CD8-positive, alpha-beta memory T cell (primary cell): ENCODE measurements at regions not wholly inside any gene's neighbourhood (a gene's known extent, or its start where the extent isn't known, plus 50 kb on each side); places are given as distances from the start of the nearest gene placed in this dataset.

Experiments used
- CTCF ChIA-PET: fragments of 350-600 bp; sonication (Branson Sonifier 250); formaldehyde crosslinking; loops from one replicate; lab custom pipeline; 2021; ENCODE audit warnings: antibody characterized with exemption; lab: Charles Lee
- POLR2A ChIA-PET: fragments of 350-600 bp; sonication (Branson Sonifier 250); formaldehyde crosslinking; loops from one replicate; lab custom pipeline; 2021; ENCODE audit warnings: antibody characterized with exemption; lab: Charles Lee
- DNase-seq, 5 donors: peaks; one replicate each; pipeline versions ENCODE4 v3.0.0 to v3.0.0-alpha.2; 2020 to 2022; ENCODE audit warnings: mixed read lengths in 1 of 5
- H3K27ac ChIP-seq: one replicate; pipeline ENCODE4 v1.7.0; 2013; ENCODE audit warnings: low read depth, mild to moderate bottlenecking, low read length, moderate library complexity
- H3K27me3 ChIP-seq: 2 replicates; pipeline ENCODE4 v1.7.0; 2013; ENCODE audit warnings: low read length, mild to moderate bottlenecking; ENCODE audit not compliant: insufficient read depth, poor library complexity, severe bottlenecking
- H3K36me3 ChIP-seq: 2 replicates; pipeline ENCODE4 v1.7.0; 2013; ENCODE audit warnings: mild to moderate bottlenecking, low read length, moderate library complexity; ENCODE audit not compliant: insufficient read depth
- H3K4me1 ChIP-seq: 2 replicates; pipeline ENCODE4 v1.7.0; 2013; ENCODE audit warnings: mild to moderate bottlenecking, low read length, moderate library complexity; ENCODE audit not compliant: insufficient read depth
- H3K4me3 ChIP-seq: 2 replicates; pipeline ENCODE4 v1.7.0; 2013; ENCODE audit warnings: mild to moderate bottlenecking, low read length
- H3K9me3 ChIP-seq: 2 replicates; pipeline ENCODE4 v1.7.0; 2013; ENCODE audit warnings: mild to moderate bottlenecking, low read length
- H3K27ac Mint-ChIP-seq, 8 donors: one replicate each; pipeline ENCODE4 v1.8.0; 2020 to 2021; ENCODE audit warnings: mixed read lengths in 8 of 8, mild to moderate bottlenecking in 6 of 8, inconsistent platforms in 3 of 8, moderate library complexity in 3 of 8
- H3K27me3 Mint-ChIP-seq, 2 donors: one replicate each; pipeline ENCODE4 v1.8.0; 2020 to 2021; ENCODE audit warnings: mixed read lengths in 2 of 2, mild to moderate bottlenecking in 1 of 2, moderate library complexity in 1 of 2
- H3K36me3 Mint-ChIP-seq, 3 donors: one replicate each; pipeline ENCODE4 v1.8.0; 2020 to 2021; ENCODE audit warnings: mixed read lengths in 3 of 3, inconsistent platforms in 1 of 3, mild to moderate bottlenecking in 1 of 3
- H3K4me1 Mint-ChIP-seq, 3 donors: one replicate each; pipeline ENCODE4 v1.8.0; 2020 to 2021; ENCODE audit warnings: mixed read lengths in 3 of 3, inconsistent platforms in 1 of 3, mild to moderate bottlenecking in 1 of 3
- H3K4me3 Mint-ChIP-seq, 7 donors: one replicate each; pipeline ENCODE4 v1.8.0; 2020 to 2021; ENCODE audit warnings: mixed read lengths in 7 of 7, mild to moderate bottlenecking in 6 of 7, moderate library complexity in 4 of 7, inconsistent platforms in 2 of 7
- H3K9me3 Mint-ChIP-seq, 5 donors: one replicate each; pipeline ENCODE4 v1.8.0; 2020 to 2022; ENCODE audit warnings: mixed read lengths in 5 of 5, mild to moderate bottlenecking in 3 of 5, moderate library complexity in 2 of 5, inconsistent platforms in 1 of 5

DNA sequence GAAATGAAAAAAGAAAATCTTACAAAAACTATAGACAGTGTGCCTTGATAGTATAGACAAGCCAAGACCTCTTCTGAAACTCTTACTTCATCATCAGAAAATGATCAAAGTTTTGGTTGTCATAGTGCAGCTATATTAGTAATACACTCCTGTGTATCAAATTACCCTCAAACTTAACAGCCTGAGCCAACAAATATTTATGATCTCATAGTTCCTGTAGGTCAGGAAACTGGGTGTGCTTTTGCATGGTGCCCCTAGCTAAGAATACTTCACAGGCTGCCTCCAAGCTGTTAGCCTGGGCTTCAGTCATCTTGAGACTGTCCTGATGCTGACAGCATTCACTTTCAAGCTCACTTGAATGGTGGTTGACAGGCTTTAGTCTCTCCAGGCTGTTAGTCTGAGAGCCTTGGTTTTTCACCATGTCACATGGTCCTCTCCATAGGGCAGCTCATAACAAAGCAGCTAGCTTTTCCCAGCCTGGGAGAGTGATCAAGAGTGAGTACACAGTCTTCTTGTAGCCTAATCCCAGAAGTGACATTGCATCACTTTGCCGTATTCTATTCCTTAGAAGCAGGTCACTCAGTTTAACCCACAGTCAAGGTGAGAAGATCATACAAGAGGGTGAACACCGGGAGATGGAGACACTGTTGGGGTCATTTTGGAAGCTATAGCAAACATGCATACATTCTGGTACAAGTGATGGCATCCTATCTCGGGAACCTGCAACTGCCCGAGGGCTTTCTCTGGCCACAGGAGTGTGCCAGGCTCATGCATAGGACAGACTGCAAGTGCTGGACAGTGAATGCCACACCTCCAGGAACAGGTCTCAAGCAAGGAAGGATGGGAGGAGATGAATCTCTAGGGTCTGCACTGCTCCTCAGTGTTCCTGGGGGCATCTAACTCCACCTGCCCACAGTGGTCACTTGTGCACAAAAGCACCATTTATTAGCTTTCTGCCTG is 173.4 kb upstream of the CADPS start:
- H3K36me3 ChIP-seq = no peaks in the 10 kb centered on the region
- H3K27me3 ChIP-seq = no peaks in the 10 kb centered on the region
- Mint-ChIP-seq H3K4me1 (no peaks in the 10 kb centered on the region), H3K9me3 (peaks cover 5 to 11% (median 9%) of the 10 kb centered on the region in 5 donors), H3K4me3 (no peak overlapping the region), H3K36me3 (no peaks in the 10 kb centered on the region), H3K27ac (no peak overlapping the region), H3K27me3 (no peaks in the 10 kb centered on the region)
- ChIA-PET CTCF (no interaction called here), POLR2A (no interaction called here)
- H3K9me3 ChIP-seq = no peaks in the 10 kb centered on the region
- no peak for DNase-seq
- H3K27ac ChIP-seq = no peak overlapping the region
- H3K4me1 ChIP-seq = no peaks in the 10 kb centered on the region
- no peak overlapping the region for H3K4me3 ChIP-seq

DNA sequence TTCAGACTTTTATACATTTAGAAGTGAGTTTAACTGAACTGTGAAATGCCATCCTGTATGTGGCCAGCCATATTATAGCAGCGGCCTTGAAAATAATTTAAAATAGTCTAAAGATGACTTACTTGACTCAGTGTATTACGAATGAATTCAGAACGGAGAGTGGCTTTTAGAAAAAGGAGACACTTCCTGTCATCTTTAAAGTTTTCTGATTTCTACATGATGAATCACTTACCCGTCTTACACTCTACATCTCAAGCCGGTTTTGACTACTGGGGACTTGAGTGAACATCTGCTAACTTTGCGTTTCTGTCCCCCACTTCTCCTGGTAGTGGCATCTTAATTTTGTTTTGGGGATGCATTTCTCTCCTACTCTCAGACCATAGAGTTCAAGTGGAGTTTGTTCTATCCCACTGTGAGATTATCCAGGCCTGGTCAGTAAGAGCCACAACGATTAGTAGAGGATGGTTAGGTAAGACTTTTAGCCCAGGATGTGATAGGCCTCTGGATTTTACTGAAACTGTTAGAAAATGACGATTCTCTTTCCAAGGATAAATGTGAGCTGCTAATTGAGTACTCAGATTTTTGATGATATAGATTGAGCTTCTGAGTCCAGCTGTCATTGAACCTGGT is 175.4 kb upstream of the CADPS start:
- H3K27ac Mint-ChIP-seq = no peak overlapping the region
- no peak for DNase-seq
- H3K27ac ChIP-seq = no peak overlapping the region
- no peaks in the 10 kb centered on the region for H3K36me3 Mint-ChIP-seq
- CTCF ChIA-PET = no interaction called here
- no peak overlapping the region for H3K4me3 Mint-ChIP-seq
- no peaks in the 10 kb centered on the region for H3K4me1 ChIP-seq
- H3K9me3 Mint-ChIP-seq = peaks cover 2 to 8% (median 3%) of the 10 kb centered on the region in 5 donors
- no peaks in the 10 kb centered on the region for H3K9me3 ChIP-seq
- H3K27me3 ChIP-seq = no peaks in the 10 kb centered on the region
- H3K27me3 Mint-ChIP-seq = no peaks in the 10 kb centered on the region
- no peaks in the 10 kb centered on the region for H3K36me3 ChIP-seq
- no peak overlapping the region for H3K4me3 ChIP-seq
- POLR2A ChIA-PET = no interaction called here
- H3K4me1 Mint-ChIP-seq = no peaks in the 10 kb centered on the region

DNA sequence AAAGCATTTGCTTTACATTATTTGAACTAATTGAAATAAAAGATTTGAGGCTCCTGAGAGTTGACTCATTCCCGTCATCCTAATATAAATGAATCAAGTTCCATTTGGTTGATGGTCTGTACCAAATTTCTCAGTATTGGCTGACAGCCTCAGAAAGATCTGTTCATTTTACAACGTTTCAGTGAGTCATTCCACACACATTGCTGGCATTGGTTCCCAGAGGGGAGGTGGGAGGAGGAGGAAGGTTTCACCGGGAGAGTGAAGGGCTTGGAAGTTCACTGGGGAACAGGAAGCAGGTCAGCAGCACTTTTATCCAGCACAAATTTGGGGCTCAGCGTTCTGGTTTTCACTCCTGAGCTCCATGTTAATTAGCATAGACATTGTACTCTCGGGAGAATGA is 176.7 kb upstream of the CADPS start:
- Histone ChIP-seq H3K27ac (no peak overlapping the region), H3K4me1 (no peaks in the 10 kb centered on the region), H3K27me3 (no peaks in the 10 kb centered on the region), H3K9me3 (no peaks in the 10 kb centered on the region), H3K4me3 (no peak overlapping the region), H3K36me3 (no peaks in the 10 kb centered on the region)
- Mint-ChIP-seq H3K4me1 (no peaks in the 10 kb centered on the region), H3K27ac (no peak overlapping the region), H3K9me3 (peaks cover 2 to 11% (median 3%) of the 10 kb centered on the region in 5 donors), H3K4me3 (no peak overlapping the region), H3K27me3 (no peaks in the 10 kb centered on the region), H3K36me3 (no peaks in the 10 kb centered on the region)
- POLR2A ChIA-PET = no interaction called here
- DNase-seq = no peak
- CTCF ChIA-PET = no interaction called here

DNA sequence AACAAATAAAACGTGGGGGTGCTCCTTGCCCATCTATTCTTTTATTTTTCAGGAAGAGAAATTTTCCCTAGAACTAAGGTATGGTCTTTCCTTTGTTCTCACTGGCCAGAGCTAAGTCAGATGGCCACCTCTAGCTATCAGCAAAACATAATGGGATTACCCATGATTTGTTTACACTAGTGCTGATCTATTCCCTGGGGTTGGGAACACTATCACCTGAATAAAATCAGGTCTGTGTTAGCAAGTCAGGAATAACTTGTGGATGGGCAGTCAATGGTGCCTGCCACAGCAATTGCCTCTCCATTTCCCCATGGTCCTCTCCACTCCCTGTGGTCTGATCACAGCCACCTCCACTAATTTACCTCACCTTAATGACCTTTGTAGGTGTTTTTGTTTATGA is 181.7 kb upstream of the CADPS start:
- no peaks in the 10 kb centered on the region for H3K9me3 ChIP-seq
- no peaks in the 10 kb centered on the region for H3K4me1 Mint-ChIP-seq
- no peak overlapping the region for H3K4me3 Mint-ChIP-seq
- H3K9me3 Mint-ChIP-seq = peaks cover 2 to 14% (median 5%) of the 10 kb centered on the region in 5 donors
- no peak overlapping the region for H3K27ac ChIP-seq
- H3K36me3 Mint-ChIP-seq = no peaks in the 10 kb centered on the region
- DNase-seq = no peak
- no peaks in the 10 kb centered on the region for H3K36me3 ChIP-seq
- no peak overlapping the region for H3K4me3 ChIP-seq
- no peaks in the 10 kb centered on the region for H3K27me3 Mint-ChIP-seq
- H3K27ac Mint-ChIP-seq = no peak overlapping the region
- CTCF ChIA-PET = no interaction called here
- H3K4me1 ChIP-seq = no peaks in the 10 kb centered on the region
- no peaks in the 10 kb centered on the region for H3K27me3 ChIP-seq
- POLR2A ChIA-PET = no interaction called here

DNA sequence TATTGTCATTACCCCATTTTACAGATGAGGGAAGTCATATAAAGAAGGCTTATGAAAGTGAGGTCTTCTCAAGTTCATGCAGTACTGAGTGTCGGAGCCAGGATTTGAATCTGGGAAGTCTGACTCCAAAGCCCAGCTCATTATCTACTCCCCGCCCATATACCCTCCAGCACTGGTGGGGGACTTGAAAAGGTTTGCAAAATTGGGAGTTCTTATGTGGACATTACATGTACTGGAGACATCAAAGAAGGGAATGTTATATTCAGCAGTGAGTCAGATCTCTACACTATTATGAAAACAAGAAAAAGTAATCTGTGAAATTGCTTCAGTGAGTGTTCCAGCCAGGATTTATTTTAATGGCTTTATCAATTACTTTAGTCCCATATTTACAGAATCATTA is 185.2 kb upstream of the CADPS start:
- peaks cover 2 to 17% (median 4%) of the 10 kb centered on the region in 5 donors for H3K9me3 Mint-ChIP-seq
- Histone ChIP-seq H3K4me1 (no peaks in the 10 kb centered on the region), H3K9me3 (no peaks in the 10 kb centered on the region), H3K36me3 (no peaks in the 10 kb centered on the region), H3K4me3 (no peak overlapping the region), H3K27me3 (no peaks in the 10 kb centered on the region), H3K27ac (no peak overlapping the region)
- CTCF ChIA-PET = no interaction called here
- DNase-seq = no peak
- no peak overlapping the region for H3K4me3 Mint-ChIP-seq
- no peaks in the 10 kb centered on the region for H3K27me3 Mint-ChIP-seq
- no peaks in the 10 kb centered on the region for H3K36me3 Mint-ChIP-seq
- POLR2A ChIA-PET = no interaction called here
- no peaks in the 10 kb centered on the region for H3K4me1 Mint-ChIP-seq
- no peak overlapping the region for H3K27ac Mint-ChIP-seq

DNA sequence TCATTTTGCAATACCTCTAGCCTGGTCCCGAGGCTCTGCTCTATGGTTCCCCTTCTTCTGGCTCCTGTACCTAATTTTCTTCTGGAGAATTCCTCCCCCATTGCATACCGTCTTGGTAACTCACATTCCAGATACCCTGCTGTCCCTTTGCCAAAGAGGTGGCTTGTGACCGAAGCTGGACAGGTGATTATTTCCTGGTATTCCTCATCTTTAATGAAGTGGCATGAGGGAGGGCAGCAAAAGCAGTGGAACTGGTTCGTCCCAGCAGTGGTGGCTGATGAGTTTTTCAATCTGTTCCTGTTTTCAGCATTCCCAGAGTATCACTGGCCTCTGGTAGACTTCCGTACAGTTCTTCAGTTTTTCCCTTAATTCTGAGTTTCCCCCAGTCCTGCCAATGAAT is 186.2 kb upstream of the CADPS start:
- CTCF ChIA-PET = no interaction called here

DNA sequence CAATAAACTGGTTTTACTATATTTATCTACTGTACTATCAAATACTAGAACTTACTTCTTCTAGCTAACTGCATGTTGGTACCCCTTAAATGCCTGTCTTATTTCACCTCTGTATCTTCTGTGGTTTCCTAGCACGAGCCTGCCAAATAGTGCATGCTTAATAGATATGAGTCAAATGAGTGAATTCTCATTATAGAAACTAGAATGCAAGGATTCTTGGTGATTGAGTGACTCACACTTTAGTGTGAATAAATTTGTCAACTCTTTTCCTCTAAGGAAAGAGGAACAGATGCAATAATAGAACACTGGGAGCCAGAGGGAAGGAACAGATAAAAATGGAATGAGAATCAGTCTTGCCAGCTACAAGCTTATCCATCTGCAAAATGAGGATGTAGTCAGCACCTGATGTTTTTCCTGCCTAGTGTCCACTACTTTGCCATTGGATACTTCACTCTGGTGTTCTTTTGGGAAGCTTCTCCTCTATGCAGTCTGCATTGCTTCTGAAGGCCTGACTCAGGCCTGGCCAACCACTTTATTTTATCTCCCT is 189.1 kb upstream of the CADPS start:
- no peak for DNase-seq
- no peaks in the 10 kb centered on the region for H3K4me1 ChIP-seq
- ChIA-PET POLR2A (no interaction called here), CTCF (no interaction called here)
- no peaks in the 10 kb centered on the region for H3K27me3 Mint-ChIP-seq
- H3K27ac ChIP-seq = no peak overlapping the region
- peaks cover 3 to 11% (median 9%) of the 10 kb centered on the region in 5 donors for H3K9me3 Mint-ChIP-seq
- H3K27ac Mint-ChIP-seq = no peak overlapping the region
- no peaks in the 10 kb centered on the region for H3K36me3 Mint-ChIP-seq
- no peak overlapping the region for H3K4me3 ChIP-seq
- H3K36me3 ChIP-seq = no peaks in the 10 kb centered on the region
- no peak overlapping the region for H3K4me3 Mint-ChIP-seq
- H3K4me1 Mint-ChIP-seq = no peaks in the 10 kb centered on the region
- no peaks in the 10 kb centered on the region for H3K27me3 ChIP-seq
- H3K9me3 ChIP-seq = no peaks in the 10 kb centered on the region

More for the DNA sequence above, 186.2 kb upstream of the CADPS start:
- POLR2A ChIA-PET = no interaction called here
- H3K4me1 ChIP-seq = no peaks in the 10 kb centered on the region
- no peaks in the 10 kb centered on the region for H3K4me1 Mint-ChIP-seq
- H3K4me3 ChIP-seq = no peak overlapping the region
- H3K36me3 ChIP-seq = no peaks in the 10 kb centered on the region
- DNase-seq = no peak
- H3K9me3 ChIP-seq = no peaks in the 10 kb centered on the region
- H3K4me3 Mint-ChIP-seq = no peak overlapping the region
- H3K9me3 Mint-ChIP-seq = peaks cover 2 to 12% (median 3%) of the 10 kb centered on the region in 5 donors
- no peaks in the 10 kb centered on the region for H3K27me3 Mint-ChIP-seq
- no peaks in the 10 kb centered on the region for H3K27me3 ChIP-seq
- no peaks in the 10 kb centered on the region for H3K36me3 Mint-ChIP-seq
- no peak overlapping the region for H3K27ac Mint-ChIP-seq
- no peak overlapping the region for H3K27ac ChIP-seq

DNA sequence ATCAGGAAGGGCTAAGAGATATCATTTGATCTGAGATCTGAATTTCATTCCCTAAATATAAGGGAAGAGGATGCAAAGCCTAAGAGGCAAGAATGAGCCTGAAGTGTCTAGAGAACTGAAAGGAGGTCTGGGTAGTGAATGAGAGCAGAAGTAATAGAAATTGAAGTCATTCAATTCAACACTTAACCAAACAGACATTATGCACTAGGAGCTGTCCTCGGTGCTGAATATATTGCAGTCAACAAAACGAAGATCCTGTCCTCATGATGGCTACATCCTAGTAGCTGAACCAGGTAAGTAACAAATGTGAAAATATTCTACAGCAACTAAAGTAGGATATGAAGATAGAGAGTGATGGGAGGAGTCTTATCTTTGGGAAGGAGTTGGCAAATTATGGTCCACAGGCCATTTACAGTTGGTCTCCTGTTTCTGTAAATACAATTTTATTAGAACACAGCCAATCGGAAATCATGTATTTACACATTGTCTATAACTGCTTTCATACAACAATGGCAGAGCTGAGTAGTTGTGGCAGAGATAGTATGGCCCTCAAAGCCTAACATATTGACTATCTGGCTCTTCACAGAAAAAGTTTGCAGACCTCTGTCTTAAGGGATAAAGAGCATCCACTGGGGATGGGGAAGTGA is 192.9 kb upstream of the CADPS start:
- Histone ChIP-seq H3K9me3 (no peaks in the 10 kb centered on the region), H3K27me3 (no peaks in the 10 kb centered on the region), H3K36me3 (no peaks in the 10 kb centered on the region), H3K4me3 (no peak overlapping the region), H3K27ac (no peak overlapping the region), H3K4me1 (no peaks in the 10 kb centered on the region)
- Mint-ChIP-seq H3K36me3 (no peaks in the 10 kb centered on the region), H3K27ac (no peak overlapping the region), H3K4me3 (no peak overlapping the region), H3K9me3 (peaks cover 3 to 11% (median 8%) of the 10 kb centered on the region in 5 donors), H3K27me3 (no peaks in the 10 kb centered on the region), H3K4me1 (no peaks in the 10 kb centered on the region)
- no peak for DNase-seq
- POLR2A ChIA-PET = no interaction called here
- CTCF ChIA-PET = no interaction called here
